OCI-LY7 (cell line): ENCODE measurements at regions not wholly inside any gene's neighbourhood (a gene's known extent, or its start where the extent isn't known, plus 50 kb on each side); places are given as distances from the start of the nearest gene placed in this dataset.

Experiments used
- EZH2phosphoT487 ChIP-seq: fragments of 200-600 bp; sonication (generic); IDR thresholded peaks from 2 replicates; pipeline ENCODE4 v1.6.1; 2018; ENCODE audit warnings: low read depth, borderline replicate concordance, mild to moderate bottlenecking, mixed run types, antibody characterized with exemption, low read length, moderate library complexity, mixed read lengths
- TF ChIP-seq, protein P1 (sequence below): fragments of 200-600 bp; sonication (generic); conservative IDR thresholded peaks from 2 replicates; pipeline ENCODE4 v1.5.1; 2014; ENCODE audit warnings: mild to moderate bottlenecking, antibody characterized with exemption, low read length, moderate library complexity, mixed read lengths

DNA sequence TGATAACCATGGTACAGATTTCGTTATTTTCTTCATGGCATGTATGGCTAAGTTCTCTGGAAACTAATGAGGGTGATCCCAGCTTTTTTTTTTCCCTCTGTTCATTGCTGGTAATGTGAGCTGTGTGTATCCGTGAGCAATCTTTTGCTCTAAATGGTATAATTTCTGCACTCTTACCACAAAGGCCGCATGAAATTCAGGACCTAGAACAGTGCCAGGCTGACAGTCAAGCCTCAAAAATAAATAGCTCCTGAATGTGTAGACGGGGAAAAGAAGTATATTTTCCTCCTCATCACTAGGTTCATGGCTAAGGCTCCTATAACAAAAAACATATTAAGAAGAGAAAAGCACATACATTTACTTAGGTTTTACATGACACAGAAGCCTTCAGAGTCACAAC, 140.2 kb upstream of the RMST start:
- TF ChIP-seq, protein P1, sequence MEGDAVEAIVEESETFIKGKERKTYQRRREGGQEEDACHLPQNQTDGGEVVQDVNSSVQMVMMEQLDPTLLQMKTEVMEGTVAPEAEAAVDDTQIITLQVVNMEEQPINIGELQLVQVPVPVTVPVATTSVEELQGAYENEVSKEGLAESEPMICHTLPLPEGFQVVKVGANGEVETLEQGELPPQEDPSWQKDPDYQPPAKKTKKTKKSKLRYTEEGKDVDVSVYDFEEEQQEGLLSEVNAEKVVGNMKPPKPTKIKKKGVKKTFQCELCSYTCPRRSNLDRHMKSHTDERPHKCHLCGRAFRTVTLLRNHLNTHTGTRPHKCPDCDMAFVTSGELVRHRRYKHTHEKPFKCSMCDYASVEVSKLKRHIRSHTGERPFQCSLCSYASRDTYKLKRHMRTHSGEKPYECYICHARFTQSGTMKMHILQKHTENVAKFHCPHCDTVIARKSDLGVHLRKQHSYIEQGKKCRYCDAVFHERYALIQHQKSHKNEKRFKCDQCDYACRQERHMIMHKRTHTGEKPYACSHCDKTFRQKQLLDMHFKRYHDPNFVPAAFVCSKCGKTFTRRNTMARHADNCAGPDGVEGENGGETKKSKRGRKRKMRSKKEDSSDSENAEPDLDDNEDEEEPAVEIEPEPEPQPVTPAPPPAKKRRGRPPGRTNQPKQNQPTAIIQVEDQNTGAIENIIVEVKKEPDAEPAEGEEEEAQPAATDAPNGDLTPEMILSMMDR, result no peak
- TF ChIP-seq EZH2phosphoT487, result no peak
